ENCODE measurements at regions not wholly inside any gene's neighbourhood (a gene's known extent, or its start where the extent isn't known, plus 50 kb on each side); places are given as distances from the start of the nearest gene placed in this dataset.

DNA sequence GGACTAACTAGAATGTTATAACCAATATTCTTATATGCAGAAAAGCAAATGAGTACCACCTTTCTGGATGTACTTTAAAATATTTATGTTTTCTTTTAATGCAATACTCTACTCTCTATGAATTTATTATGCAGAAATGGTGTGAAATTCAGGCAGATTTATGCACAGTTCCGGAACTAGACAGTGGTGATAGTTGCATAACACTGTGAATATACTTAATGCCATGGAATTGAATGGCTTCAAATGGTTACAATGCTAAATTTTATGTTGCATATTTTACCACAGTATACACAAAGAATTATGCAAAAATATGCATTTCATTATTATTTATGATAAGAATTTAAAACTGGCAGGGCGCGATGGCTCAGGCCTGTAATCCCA is 287.8 kb upstream of the FN1 start:
- FAIRE-seq, result no peak
- Histone ChIP-seq H2AFZ (ENCODE audit: control insufficient read depth, low read depth, low read length) (no peak overlapping the region), H3K4me3 (no peak overlapping the region), H3K9me3 (replicated peaks; ENCODE audit: control insufficient read depth, insufficient read depth, low read length) (no peaks in the 10 kb centered on the region), H3K9ac (ENCODE audit: control insufficient read depth, insufficient read depth, low read length) (no peak overlapping the region), H3K4me2 (ENCODE audit: control insufficient read depth, insufficient read depth) (no peak overlapping the region), H3K79me2 (ENCODE audit: control insufficient read depth, insufficient read depth, low read length) (no peaks in the 10 kb centered on the region), H3K27me3 (replicated peaks in 1 of 2; ENCODE audit: control insufficient read depth in 2 of 2, insufficient read depth in 2 of 2, low read length in 1 of 2) (no peaks in the 10 kb centered on the region), H3K27ac (ENCODE audit: control insufficient read depth, insufficient read depth) (no peak overlapping the region), H3K36me3 (ENCODE audit: control insufficient read depth in 2 of 2, insufficient read depth in 2 of 2, low read length in 1 of 2) (no peaks in the 10 kb centered on the region), H3K4me1 (ENCODE audit: control insufficient read depth, insufficient read depth, low read length) (0 out of 2 replicates have a peak, but pooled peaks cover 5% of the 10 kb centered on the region), H4K20me1 (ENCODE audit: control insufficient read depth, insufficient read depth) (no peaks in the 10 kb centered on the region)
- ChIA-PET POLR2A (no interaction called here), SMC1A (ENCODE audit: uncharacterized antibody, unreplicated experiment) (no interaction called here), RAD21 (ENCODE audit: unreplicated experiment) (no interaction called here), CTCF (no interaction called here)
- WGBS (ENCODE audit: insufficient coverage, insufficient replicate concordance, low lambda C conversion rate, missing lambda C conversion rate), result 72% methylated on average over 3 of the region's 3 CpGs
- no peak for DNase-seq (ENCODE audit: low read depth, low spot score)
- in situ Hi-C loops (cut with MboI), result no loop called here
- intact Hi-C loops (cut with micrococcal nuclease; ENCODE audit: unreplicated experiment), result no loop called here
- no peak for ATAC-seq
- no TSS peak for BruUV-seq (replicated peaks)
- TF ChIP-seq MTA3 (IDR thresholded peaks at IDR 0.05; ENCODE audit: borderline replicate concordance, low read length) (no peak), HCFC1 (IDR thresholded peaks at IDR 0.05; ENCODE audit: low read length) (no peak), KLF5 (IDR thresholded peaks at IDR 0.05; ENCODE audit: partially characterized antibody) (no peak), STAT1 (conservative IDR thresholded peaks at IDR 0.05) (no peak), HDAC2 (IDR thresholded peaks at IDR 0.05) (no peak), FOXM1 (IDR thresholded peaks at IDR 0.05; ENCODE audit: low read depth, low read length) (no peak), MYB (IDR thresholded peaks at IDR 0.05; ENCODE audit: borderline replicate concordance, low read depth, low read length) (no peak), ZNF274 (IDR thresholded peaks at IDR 0.05; ENCODE audit: insufficient read depth, insufficient read length) (no peak), SRF (IDR thresholded peaks at IDR 0.05; ENCODE audit: low read depth in 2 of 2, low read length in 2 of 2) (no peak), RCOR1 (conservative IDR thresholded peaks at IDR 0.05; ENCODE audit: low read depth, low read length) (no peak), JUND (IDR thresholded peaks at IDR 0.05; ENCODE audit: low read depth, low read length) (no peak), WRNIP1 (IDR thresholded peaks at IDR 0.05; ENCODE audit: borderline replicate concordance, low read depth, low read length) (no peak), LARP7 (IDR thresholded peaks at IDR 0.05) (no peak), SMAD1 (IDR thresholded peaks at IDR 0.05; ENCODE audit: low read depth, partially characterized antibody) (no peak), MTA2 (IDR thresholded peaks at IDR 0.05; ENCODE audit: low read depth) (no peak), NR2C1 (IDR thresholded peaks at IDR 0.05) (no peak), MAX (IDR thresholded peaks at IDR 0.05; ENCODE audit: low read depth, low read length) (no peak)
- TF ChIP-seq, protein P1, sequence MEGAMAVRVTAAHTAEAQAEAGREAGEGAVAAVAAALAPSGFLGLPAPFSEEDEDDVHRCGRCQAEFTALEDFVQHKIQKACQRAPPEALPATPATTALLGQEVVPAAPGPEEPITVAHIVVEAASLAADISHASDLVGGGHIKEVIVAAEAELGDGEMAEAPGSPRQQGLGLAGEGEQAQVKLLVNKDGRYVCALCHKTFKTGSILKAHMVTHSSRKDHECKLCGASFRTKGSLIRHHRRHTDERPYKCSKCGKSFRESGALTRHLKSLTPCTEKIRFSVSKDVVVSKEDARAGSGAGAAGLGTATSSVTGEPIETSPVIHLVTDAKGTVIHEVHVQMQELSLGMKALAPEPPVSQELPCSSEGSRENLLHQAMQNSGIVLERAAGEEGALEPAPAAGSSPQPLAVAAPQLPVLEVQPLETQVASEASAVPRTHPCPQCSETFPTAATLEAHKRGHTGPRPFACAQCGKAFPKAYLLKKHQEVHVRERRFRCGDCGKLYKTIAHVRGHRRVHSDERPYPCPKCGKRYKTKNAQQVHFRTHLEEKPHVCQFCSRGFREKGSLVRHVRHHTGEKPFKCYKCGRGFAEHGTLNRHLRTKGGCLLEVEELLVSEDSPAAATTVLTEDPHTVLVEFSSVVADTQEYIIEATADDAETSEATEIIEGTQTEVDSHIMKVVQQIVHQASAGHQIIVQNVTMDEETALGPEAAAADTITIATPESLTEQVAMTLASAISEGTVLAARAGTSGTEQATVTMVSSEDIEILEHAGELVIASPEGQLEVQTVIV (IDR thresholded peaks at IDR 0.05; ENCODE audit: borderline replicate concordance, partially characterized antibody), result no peak
- TF ChIP-seq, protein P2, sequence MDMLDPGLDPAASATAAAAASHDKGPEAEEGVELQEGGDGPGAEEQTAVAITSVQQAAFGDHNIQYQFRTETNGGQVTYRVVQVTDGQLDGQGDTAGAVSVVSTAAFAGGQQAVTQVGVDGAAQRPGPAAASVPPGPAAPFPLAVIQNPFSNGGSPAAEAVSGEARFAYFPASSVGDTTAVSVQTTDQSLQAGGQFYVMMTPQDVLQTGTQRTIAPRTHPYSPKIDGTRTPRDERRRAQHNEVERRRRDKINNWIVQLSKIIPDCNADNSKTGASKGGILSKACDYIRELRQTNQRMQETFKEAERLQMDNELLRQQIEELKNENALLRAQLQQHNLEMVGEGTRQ (IDR thresholded peaks at IDR 0.05; ENCODE audit: borderline replicate concordance, low read depth, low read length), result no peak
- TF ChIP-seq, protein P3, sequence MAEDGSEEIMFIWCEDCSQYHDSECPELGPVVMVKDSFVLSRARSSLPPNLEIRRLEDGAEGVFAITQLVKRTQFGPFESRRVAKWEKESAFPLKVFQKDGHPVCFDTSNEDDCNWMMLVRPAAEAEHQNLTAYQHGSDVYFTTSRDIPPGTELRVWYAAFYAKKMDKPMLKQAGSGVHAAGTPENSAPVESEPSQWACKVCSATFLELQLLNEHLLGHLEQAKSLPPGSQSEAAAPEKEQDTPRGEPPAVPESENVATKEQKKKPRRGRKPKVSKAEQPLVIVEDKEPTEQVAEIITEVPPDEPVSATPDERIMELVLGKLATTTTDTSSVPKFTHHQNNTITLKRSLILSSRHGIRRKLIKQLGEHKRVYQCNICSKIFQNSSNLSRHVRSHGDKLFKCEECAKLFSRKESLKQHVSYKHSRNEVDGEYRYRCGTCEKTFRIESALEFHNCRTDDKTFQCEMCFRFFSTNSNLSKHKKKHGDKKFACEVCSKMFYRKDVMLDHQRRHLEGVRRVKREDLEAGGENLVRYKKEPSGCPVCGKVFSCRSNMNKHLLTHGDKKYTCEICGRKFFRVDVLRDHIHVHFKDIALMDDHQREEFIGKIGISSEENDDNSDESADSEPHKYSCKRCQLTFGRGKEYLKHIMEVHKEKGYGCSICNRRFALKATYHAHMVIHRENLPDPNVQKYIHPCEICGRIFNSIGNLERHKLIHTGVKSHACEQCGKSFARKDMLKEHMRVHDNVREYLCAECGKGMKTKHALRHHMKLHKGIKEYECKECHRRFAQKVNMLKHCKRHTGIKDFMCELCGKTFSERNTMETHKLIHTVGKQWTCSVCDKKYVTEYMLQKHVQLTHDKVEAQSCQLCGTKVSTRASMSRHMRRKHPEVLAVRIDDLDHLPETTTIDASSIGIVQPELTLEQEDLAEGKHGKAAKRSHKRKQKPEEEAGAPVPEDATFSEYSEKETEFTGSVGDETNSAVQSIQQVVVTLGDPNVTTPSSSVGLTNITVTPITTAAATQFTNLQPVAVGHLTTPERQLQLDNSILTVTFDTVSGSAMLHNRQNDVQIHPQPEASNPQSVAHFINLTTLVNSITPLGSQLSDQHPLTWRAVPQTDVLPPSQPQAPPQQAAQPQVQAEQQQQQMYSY (CRISPR knock-in tag; IDR thresholded peaks at IDR 0.05), result no peak
